ENCODE measurements at regions not wholly inside any gene's neighbourhood (a gene's known extent, or its start where the extent isn't known, plus 50 kb on each side); places are given as distances from the start of the nearest gene placed in this dataset.

DNA sequence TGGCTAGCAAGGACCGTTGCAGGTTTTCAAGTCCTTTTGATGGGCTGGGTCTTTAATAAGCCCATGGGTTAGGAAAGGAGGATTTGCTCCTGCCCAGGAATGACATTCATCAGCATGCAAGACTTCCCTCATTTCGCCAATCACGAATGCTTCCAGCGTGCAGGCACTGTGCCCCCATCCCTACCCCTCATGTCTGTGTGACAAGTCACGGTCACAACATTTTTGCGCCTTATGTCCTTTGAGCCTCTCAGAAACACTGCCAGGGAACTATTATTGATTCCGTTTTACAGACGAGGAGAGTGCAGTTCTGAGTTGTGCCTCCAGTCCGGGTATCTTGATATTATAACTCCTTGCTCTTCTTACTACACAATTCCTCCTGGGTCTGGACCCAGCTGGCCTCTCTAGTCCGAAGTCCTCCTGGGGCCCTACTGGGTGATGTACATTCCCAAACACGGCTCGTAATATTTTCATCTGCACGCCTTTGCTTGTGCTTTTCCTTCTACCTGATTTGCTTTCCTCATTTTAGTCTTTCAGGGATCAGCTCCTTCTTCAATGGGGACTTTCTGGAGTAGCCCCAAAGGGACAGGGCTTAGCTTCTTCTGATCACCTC lies 101.8 kb upstream of the MYCN start:
- TF ChIP-seq, protein P1, sequence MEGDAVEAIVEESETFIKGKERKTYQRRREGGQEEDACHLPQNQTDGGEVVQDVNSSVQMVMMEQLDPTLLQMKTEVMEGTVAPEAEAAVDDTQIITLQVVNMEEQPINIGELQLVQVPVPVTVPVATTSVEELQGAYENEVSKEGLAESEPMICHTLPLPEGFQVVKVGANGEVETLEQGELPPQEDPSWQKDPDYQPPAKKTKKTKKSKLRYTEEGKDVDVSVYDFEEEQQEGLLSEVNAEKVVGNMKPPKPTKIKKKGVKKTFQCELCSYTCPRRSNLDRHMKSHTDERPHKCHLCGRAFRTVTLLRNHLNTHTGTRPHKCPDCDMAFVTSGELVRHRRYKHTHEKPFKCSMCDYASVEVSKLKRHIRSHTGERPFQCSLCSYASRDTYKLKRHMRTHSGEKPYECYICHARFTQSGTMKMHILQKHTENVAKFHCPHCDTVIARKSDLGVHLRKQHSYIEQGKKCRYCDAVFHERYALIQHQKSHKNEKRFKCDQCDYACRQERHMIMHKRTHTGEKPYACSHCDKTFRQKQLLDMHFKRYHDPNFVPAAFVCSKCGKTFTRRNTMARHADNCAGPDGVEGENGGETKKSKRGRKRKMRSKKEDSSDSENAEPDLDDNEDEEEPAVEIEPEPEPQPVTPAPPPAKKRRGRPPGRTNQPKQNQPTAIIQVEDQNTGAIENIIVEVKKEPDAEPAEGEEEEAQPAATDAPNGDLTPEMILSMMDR (IDR thresholded peaks at IDR 0.05): no peak
- TF ChIP-seq POLR2A (IDR thresholded peaks at IDR 0.05): no peak

Data from right lobe of liver (tissue), 4 donors.